ENCODE measurements at regions not wholly inside any gene's neighbourhood (a gene's known extent, or its start where the extent isn't known, plus 50 kb on each side); places are given as distances from the start of the nearest gene placed in this dataset.

GRCh38 chr11:98589967-98590366 is 430.8 kb upstream of the CNTN5 start:
- TF ChIP-seq CTCF (conservative IDR thresholded peaks at IDR 0.05; ENCODE audit: low read depth, low read length) (no peak), POLR2A (IDR thresholded peaks at IDR 0.05; ENCODE audit: low read depth, low read length) (no peak), RAD21 (IDR thresholded peaks at IDR 0.05; ENCODE audit: low read length) (no peak), BHLHE40 (IDR thresholded peaks at IDR 0.05; ENCODE audit: low read depth, low read length) (no peak), RCOR1 (IDR thresholded peaks at IDR 0.05; ENCODE audit: insufficient replicate concordance, low read length) (no peak), CHD1 (IDR thresholded peaks at IDR 0.05; ENCODE audit: low read depth, low read length) (no peak), CEBPB (IDR thresholded peaks at IDR 0.05; ENCODE audit: low read depth, low read length) (no peak), MAFK (IDR thresholded peaks at IDR 0.05; ENCODE audit: low read depth, low read length) (no peak), SMC3 (IDR thresholded peaks at IDR 0.05; ENCODE audit: low read depth, low read length) (no peak)

Measured in IMR-90 (cell line).